D721Med (cell line): ENCODE measurements at regions not wholly inside any gene's neighbourhood (a gene's known extent, or its start where the extent isn't known, plus 50 kb on each side); places are given as distances from the start of the nearest gene placed in this dataset.
A peak's percentile ranks its signal among the peaks of the same experiment; 100 is the strongest.

ENCODE experiments used
- DNase-seq: peaks from one replicate; pipeline ENCODE4 v3.0.0; 2011; ENCODE audit warnings: low spot score; ENCODE audit not compliant: insufficient read length
- FAIRE-seq: peaks from 2 replicates; lab custom pipeline; 2011; peaks lifted over from hg19 to GRCh38; lab: Jason Lieb, UNC
- CTCF ChIP-seq: IDR thresholded peaks from 2 replicates; pipeline ENCODE4 v1.5.1; 2012; ENCODE audit warnings: mild to moderate bottlenecking, control low read depth; ENCODE audit not compliant: insufficient read depth; ENCODE audit errors: missing control alignments

- no peak for TF ChIP-seq CTCF
- FAIRE-seq (no peak), DNase-seq (no peak)
These were observed 145.1 kb upstream of the NRSN1 start for GRCh38 chr6:23980965-23981364.

GRCh38 chr6:23981923-23982322, 144.1 kb upstream of the NRSN1 start:
- no peak for FAIRE-seq
- no peak for TF ChIP-seq CTCF

GRCh38 chr6:23983735-23984134, 142.3 kb upstream of the NRSN1 start:
- DNase-seq (no peak), FAIRE-seq (no peak)
- TF ChIP-seq CTCF, result no peak

More at GRCh38 chr6:23981923-23982322, 144.1 kb upstream of the NRSN1 start:
- no peak for DNase-seq

- TF ChIP-seq CTCF, result no peak
- FAIRE-seq (no peak), DNase-seq (no peak)
These were observed 141.0 kb upstream of the NRSN1 start for GRCh38 chr6:23985015-23985414.

GRCh38 chr6:23989885-23990533, 136.0 kb upstream of the NRSN1 start:
- DNase-seq, result no peak
- TF ChIP-seq CTCF, result no peak
- FAIRE-seq, result peak; percentile 25

GRCh38 chr6:23994013-23994412, 132.0 kb upstream of the NRSN1 start:
- no peak for TF ChIP-seq CTCF
- FAIRE-seq (no peak), DNase-seq (no peak)

GRCh38 chr6:24004062-24004461, 122.0 kb upstream of the NRSN1 start:
- FAIRE-seq, result no peak
- no peak for DNase-seq
- no peak for TF ChIP-seq CTCF
